Kidney epithelial cell (primary cell): ENCODE measurements at regions not wholly inside any gene's neighbourhood (a gene's known extent, or its start where the extent isn't known, plus 50 kb on each side); places are given as distances from the start of the nearest gene placed in this dataset.
A peak's percentile ranks its signal among the peaks of the same experiment; 100 is the strongest.

Experiments
- DNase-seq: peaks from one replicate; pipeline ENCODE4 v3.0.0-alpha.2; 2010; ENCODE audit warnings: low read depth
- H3K27me3 ChIP-seq: 2 replicates; pipeline ENCODE4 v1.6.0; 2011; ENCODE audit warnings: low read length; ENCODE audit not compliant: control insufficient read depth, insufficient read depth
- H3K36me3 ChIP-seq: 2 replicates; pipeline ENCODE4 v1.5.1; 2011; ENCODE audit warnings: low read length; ENCODE audit not compliant: control insufficient read depth, insufficient read depth
- H3K4me3 ChIP-seq: 2 replicates; pipeline ENCODE4 v1.5.1; 2011; ENCODE audit warnings: low read depth, mild to moderate bottlenecking, control low read depth, low read length
- TF ChIP-seq, protein P1 (sequence below): IDR thresholded peaks from 2 replicates; pipeline ENCODE4 v1.5.1; 2011; ENCODE audit warnings: mild to moderate bottlenecking, moderate library complexity, low read length, control low read depth, inconsistent platforms; ENCODE audit not compliant: insufficient read depth, poor library complexity, severe bottlenecking

DNA sequence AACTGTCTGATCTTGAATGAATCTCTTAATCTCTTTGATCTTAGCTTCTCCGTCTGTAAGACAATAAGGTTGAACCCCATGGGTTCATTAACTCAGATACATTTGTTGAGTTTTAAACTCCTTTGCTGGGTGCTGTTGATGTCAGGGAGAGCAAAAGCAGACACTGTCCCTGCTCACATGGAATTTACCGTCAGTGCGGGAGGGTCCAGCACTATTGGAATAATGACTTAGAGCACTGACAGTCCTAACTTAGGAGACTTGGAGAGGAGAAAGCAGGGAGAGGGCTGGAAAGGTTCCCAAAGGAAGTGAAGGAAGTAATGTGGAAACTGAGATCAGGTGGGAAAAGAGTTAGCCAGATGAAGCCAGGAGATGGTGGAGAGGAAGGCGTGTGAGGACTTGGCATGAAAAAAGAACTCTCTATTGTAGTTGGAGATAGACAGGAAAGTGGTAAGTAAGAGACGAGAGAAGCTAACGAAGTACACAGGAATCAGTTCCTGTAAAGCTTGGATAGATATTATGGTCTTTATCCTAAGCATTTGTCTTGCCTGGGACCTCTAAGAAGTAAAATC lies 141.4 kb upstream of the SERTAD2 start:
- H3K27me3 ChIP-seq, result no peaks in the 10 kb centered on the region
- H3K36me3 ChIP-seq, result no peaks in the 10 kb centered on the region
- TF ChIP-seq, protein P1, sequence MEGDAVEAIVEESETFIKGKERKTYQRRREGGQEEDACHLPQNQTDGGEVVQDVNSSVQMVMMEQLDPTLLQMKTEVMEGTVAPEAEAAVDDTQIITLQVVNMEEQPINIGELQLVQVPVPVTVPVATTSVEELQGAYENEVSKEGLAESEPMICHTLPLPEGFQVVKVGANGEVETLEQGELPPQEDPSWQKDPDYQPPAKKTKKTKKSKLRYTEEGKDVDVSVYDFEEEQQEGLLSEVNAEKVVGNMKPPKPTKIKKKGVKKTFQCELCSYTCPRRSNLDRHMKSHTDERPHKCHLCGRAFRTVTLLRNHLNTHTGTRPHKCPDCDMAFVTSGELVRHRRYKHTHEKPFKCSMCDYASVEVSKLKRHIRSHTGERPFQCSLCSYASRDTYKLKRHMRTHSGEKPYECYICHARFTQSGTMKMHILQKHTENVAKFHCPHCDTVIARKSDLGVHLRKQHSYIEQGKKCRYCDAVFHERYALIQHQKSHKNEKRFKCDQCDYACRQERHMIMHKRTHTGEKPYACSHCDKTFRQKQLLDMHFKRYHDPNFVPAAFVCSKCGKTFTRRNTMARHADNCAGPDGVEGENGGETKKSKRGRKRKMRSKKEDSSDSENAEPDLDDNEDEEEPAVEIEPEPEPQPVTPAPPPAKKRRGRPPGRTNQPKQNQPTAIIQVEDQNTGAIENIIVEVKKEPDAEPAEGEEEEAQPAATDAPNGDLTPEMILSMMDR, result no peak
- DNase-seq, result no peak
- no peak overlapping the region for H3K4me3 ChIP-seq

DNA sequence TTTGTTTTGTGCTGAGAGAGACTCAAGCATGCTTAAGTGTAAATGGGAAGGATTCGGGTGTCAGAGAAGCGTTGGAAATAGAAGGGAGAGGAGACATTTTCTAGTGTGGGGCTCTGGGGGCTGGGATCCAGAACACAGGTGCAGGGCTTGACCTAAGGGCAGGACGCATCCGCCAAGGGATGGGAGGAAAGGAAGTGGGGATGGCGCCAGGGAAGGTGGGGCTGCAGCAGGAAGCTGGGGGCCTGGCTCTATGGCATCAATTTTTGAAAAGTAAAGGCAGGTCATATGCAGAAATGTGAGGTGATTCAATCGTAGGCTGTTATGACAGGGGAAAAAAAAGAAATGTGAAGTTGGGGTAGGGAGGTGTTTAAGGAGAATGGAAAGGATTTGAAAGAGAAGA lies 143.2 kb upstream of the SERTAD2 start:
- Histone ChIP-seq H3K36me3 (no peaks in the 10 kb centered on the region), H3K27me3 (no peaks in the 10 kb centered on the region), H3K4me3 (no peak overlapping the region)
- TF ChIP-seq, protein P1, result no peak
- no peak for DNase-seq

DNA sequence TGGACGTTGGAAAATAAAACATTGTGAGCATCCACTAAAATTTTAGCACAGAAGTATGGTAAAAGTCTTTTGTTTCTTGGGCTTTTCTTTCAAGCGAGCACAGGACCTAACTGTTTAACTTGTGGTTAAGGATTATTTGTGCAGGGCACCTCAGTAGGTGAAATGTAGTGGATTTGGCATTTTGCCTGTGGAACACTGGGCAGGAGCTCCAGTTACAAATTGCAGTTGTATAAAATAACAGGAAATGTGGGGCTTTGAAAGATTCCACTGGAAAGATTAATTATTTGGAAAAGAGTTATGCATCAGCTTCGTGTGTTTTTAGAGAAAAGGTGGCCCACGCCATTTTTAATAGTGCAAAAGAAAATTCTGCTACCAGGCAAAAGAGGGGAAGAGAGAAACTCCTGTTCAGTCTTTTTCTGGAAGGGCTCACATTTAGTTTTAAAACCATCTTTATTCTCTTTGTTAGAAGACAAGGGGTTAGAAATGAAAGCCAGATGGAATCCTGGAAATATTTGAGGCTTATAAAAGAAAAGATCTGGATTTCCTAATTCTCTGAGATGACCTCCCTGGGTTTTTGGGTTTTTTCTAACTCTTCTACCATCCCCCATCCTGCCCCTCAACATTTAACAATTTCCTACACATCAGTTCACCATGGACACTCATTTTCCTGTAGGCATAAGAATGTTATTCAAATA lies 144.3 kb upstream of the SERTAD2 start:
- TF ChIP-seq, protein P1, result no peak
- H3K36me3 ChIP-seq, result no peaks in the 10 kb centered on the region
- H3K27me3 ChIP-seq, result no peaks in the 10 kb centered on the region
- no peak overlapping the region for H3K4me3 ChIP-seq
- peak; percentile 61 for DNase-seq

DNA sequence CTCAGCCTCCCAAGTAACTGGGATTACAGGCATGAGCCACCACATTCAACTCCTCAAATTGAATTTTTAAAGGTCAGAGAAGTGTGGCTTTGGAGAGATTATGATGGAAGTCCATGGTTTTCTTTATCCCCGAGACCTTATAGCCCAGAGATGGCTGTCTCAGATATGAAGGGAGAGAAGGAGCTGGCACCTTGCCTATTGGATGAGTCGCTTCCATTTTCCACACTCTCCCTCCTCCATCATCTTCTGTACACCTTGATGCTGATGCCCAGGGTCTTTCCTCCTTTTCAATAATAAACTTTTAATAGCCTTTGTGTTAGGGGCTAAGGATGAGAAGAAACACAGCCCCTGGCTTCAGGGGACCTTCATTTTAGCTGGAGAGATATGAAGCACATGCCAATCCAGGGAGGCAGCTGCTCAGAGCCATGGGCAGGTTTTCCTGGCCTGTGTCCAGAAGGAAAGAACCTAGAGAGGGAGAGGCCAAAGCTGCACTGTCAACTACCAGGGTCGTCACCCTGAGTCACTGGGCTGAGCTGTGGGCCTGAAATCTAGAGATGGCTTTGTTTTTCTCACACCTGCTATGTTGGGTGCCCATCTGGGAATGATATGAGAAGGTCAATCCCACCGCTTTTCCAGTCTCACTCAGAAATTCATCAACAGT lies 146.0 kb upstream of the SERTAD2 start:
- TF ChIP-seq, protein P1, result no peak
- H3K27me3 ChIP-seq, result no peaks in the 10 kb centered on the region
- no peaks in the 10 kb centered on the region for H3K36me3 ChIP-seq
- H3K4me3 ChIP-seq, result no peak overlapping the region
- no peak for DNase-seq

DNA sequence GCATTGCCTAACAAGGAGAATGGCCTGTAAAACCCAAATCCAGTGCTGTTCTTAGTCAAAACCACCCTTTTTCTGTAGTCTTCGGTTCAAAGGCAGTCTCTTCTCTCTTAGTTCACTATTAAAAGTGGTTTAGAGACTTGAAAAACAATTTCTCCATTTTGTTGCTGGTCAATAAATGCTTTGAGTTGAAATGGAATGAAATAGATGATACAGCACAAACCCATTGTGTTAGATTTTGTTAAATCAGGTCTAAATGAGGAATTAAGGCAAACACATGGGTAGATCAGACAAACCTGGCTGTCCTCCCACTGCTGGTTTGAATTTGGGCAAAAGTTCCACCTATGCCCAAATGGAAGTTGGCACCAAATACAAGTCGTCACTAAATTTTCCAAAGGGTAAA lies 150.1 kb upstream of the SERTAD2 start:
- DNase-seq, result no peak
- no peak overlapping the region for H3K4me3 ChIP-seq
- TF ChIP-seq, protein P1, result no peak
- H3K27me3 ChIP-seq, result no peaks in the 10 kb centered on the region
- H3K36me3 ChIP-seq, result no peaks in the 10 kb centered on the region
